GM21737 (cell line): ENCODE measurements at regions not wholly inside any gene's neighbourhood (a gene's known extent, or its start where the extent isn't known, plus 50 kb on each side); places are given as distances from the start of the nearest gene placed in this dataset.
"Not testable (repeated sequence)": the region's sequence is repeated elsewhere in the genome, so short reads cannot be mapped to it uniquely, and the experiment has no call there.

ENCODE experiments used
- ATAC-seq: cut with Tn5 transposase; IDR thresholded peaks from one replicate; pipeline ENCODE4 v1.9.1; 2021; ENCODE audit warnings: mild to moderate bottlenecking, moderate library complexity; ENCODE audit not compliant: unreplicated experiment

GRCh38 chr3:147471741-147472140 lies 62.6 kb downstream of the ZIC1 start:
- ATAC-seq = no peak

GRCh38 chr3:147472846-147473245 lies 63.7 kb downstream of the ZIC1 start:
- no peak for ATAC-seq

- no peak for ATAC-seq
Observed at GRCh38 chr3:147483145-147483544, 74.0 kb downstream of the ZIC1 start.

- ATAC-seq = no peak
Observed at GRCh38 chr3:147483578-147483977, 74.4 kb downstream of the ZIC1 start.

- ATAC-seq = no peak
Observed at GRCh38 chr3:147493065-147493464, 83.9 kb downstream of the ZIC1 start.

GRCh38 chr3:147493666-147494065 lies 84.5 kb downstream of the ZIC1 start:
- no peak for ATAC-seq

GRCh38 chr3:147497286-147497685 lies 88.1 kb downstream of the ZIC1 start:
- no peak for ATAC-seq

- ATAC-seq = no peak
Observed at GRCh38 chr3:147507638-147508286, 98.6 kb downstream of the ZIC1 start.

- ATAC-seq = no peak
Observed at GRCh38 chr3:147509448-147509847, 100.3 kb downstream of the ZIC1 start.

GRCh38 chr3:147513785-147514184 lies 104.6 kb downstream of the ZIC1 start:
- ATAC-seq = no peak

GRCh38 chr3:147514366-147515160 lies 105.4 kb downstream of the ZIC1 start:
- no peak for ATAC-seq

- no peak for ATAC-seq
Observed at GRCh38 chr3:147518465-147518864, 109.3 kb downstream of the ZIC1 start.

GRCh38 chr3:147521646-147522045 lies 112.5 kb downstream of the ZIC1 start:
- no peak for ATAC-seq

GRCh38 chr3:147522780-147523179 lies 113.6 kb downstream of the ZIC1 start:
- ATAC-seq = not testable (repeated sequence)

GRCh38 chr3:147529551-147529950 lies 120.4 kb downstream of the ZIC1 start:
- ATAC-seq = no peak

GRCh38 chr3:147538034-147538433 lies 128.9 kb downstream of the ZIC1 start:
- ATAC-seq = no peak

- no peak for ATAC-seq
Observed at GRCh38 chr3:147540921-147541320, 131.8 kb downstream of the ZIC1 start.

- no peak for ATAC-seq
Observed at GRCh38 chr3:147544290-147544689, 135.1 kb downstream of the ZIC1 start.

GRCh38 chr3:147551491-147551890 lies 142.3 kb downstream of the ZIC1 start:
- ATAC-seq = no peak

GRCh38 chr3:147554332-147554731 lies 145.2 kb downstream of the ZIC1 start:
- no peak for ATAC-seq

- ATAC-seq = no peak
Observed at GRCh38 chr3:147572970-147573340, 163.8 kb downstream of the ZIC1 start.

- ATAC-seq = no peak
Observed at GRCh38 chr3:147574621-147575020, 165.5 kb downstream of the ZIC1 start.

- no peak for ATAC-seq
Observed at GRCh38 chr3:147575391-147575790, 166.2 kb downstream of the ZIC1 start.
